ENCODE measurements at regions not wholly inside any gene's neighbourhood (a gene's known extent, or its start where the extent isn't known, plus 50 kb on each side); places are given as distances from the start of the nearest gene placed in this dataset.

DNA sequence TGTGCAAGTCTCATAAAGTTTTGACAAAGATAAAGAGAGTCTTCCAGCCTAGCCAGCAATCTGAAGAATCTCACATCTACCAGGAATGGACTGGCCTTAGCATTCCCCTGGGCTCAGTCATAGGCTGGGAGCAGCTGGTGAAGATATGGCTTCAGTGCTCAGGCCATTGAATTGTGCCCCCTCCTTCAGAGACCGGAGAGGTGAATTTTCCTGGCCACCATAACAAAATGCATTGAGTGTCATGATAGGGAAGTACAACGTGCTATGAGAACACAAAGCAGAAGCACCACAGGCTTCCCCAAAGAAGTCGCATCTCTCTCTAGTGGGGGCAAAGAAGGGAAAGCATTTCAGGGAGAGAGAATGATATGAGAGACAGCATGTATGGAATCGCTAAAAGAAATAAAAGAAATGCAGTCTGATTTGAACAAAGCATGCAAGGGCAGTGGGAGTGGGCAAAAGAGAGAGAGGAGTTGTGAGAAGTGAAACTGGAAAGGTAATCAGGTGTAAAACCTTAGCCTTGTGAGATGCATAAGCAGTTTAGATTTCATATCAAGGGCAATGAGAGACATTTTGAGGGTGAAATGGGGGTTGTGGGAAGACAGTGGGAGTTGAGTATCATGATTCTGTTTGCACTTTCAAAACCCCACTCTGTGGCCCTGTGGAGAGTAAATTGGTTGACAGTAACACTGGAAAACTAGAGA lies 57.1 kb upstream of the NMUR2 start:
- Histone ChIP-seq H3K4me2 (ENCODE audit: control insufficient read depth, insufficient read depth) (no peak overlapping the region), H3K36me3 (ENCODE audit: control insufficient read depth in 2 of 2, insufficient read depth in 2 of 2, low read length in 1 of 2) (no peaks in the 10 kb centered on the region), H2AFZ (ENCODE audit: control insufficient read depth, low read depth, low read length) (no peak overlapping the region), H3K79me2 (ENCODE audit: control insufficient read depth, insufficient read depth, low read length) (no peaks in the 10 kb centered on the region), H3K4me3 (no peak overlapping the region), H4K20me1 (ENCODE audit: control insufficient read depth, insufficient read depth) (no peaks in the 10 kb centered on the region), H3K27me3 (replicated peaks in 1 of 2; ENCODE audit: control insufficient read depth in 2 of 2, insufficient read depth in 2 of 2, low read length in 1 of 2) (no peaks in the 10 kb centered on the region), H3K27ac (ENCODE audit: control insufficient read depth, insufficient read depth) (no peak overlapping the region), H3K9me3 (replicated peaks; ENCODE audit: control insufficient read depth, insufficient read depth, low read length) (no peaks in the 10 kb centered on the region), H3K4me1 (ENCODE audit: control insufficient read depth, insufficient read depth, low read length) (0 out of 2 replicates have a peak, but pooled peaks cover 3% of the 10 kb centered on the region), H3K9ac (ENCODE audit: control insufficient read depth, insufficient read depth, low read length) (no peak overlapping the region)
- CTCF ChIA-PET = interaction anchor here (0.8 to 1.8 kb wide), 5 partner anchors 9 to 637 kb away, joined by 3 to 4 read pairs (median 3); no protein-coding TSS in a partner anchor
- intact Hi-C loops (cut with micrococcal nuclease; ENCODE audit: unreplicated experiment) (no loop called here), in situ Hi-C loops (cut with MboI) (no loop called here)
- 15% methylated on average over 4 of the region's 4 CpGs for WGBS (ENCODE audit: insufficient coverage, insufficient replicate concordance, low lambda C conversion rate, missing lambda C conversion rate)
- RAD21 ChIA-PET (ENCODE audit: unreplicated experiment) = no interaction called here
- FAIRE-seq (no peak), DNase-seq (ENCODE audit: low read depth, low spot score) (no peak), ATAC-seq (peak; percentile 84)
- BruUV-seq (replicated peaks) = no TSS peak
- POLR2A ChIA-PET = no interaction called here
- SMC1A ChIA-PET (ENCODE audit: uncharacterized antibody, unreplicated experiment) = interaction anchor here (0.6 to 1.4 kb wide), 5 partner anchors 40 to 72 kb away, joined by 3 read pairs; no protein-coding TSS in a partner anchor
- TF ChIP-seq, protein P1, sequence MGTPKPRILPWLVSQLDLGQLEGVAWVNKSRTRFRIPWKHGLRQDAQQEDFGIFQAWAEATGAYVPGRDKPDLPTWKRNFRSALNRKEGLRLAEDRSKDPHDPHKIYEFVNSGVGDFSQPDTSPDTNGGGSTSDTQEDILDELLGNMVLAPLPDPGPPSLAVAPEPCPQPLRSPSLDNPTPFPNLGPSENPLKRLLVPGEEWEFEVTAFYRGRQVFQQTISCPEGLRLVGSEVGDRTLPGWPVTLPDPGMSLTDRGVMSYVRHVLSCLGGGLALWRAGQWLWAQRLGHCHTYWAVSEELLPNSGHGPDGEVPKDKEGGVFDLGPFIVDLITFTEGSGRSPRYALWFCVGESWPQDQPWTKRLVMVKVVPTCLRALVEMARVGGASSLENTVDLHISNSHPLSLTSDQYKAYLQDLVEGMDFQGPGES (IDR thresholded peaks at IDR 0.05) = no peak
- no peak for TF ChIP-seq STAT3 (IDR thresholded peaks at IDR 0.05; ENCODE audit: low read depth, low read length)
- TF ChIP-seq PAX5 (IDR thresholded peaks at IDR 0.05; ENCODE audit: borderline replicate concordance, low read depth, low read length) = peak; percentile 22; the same call in 1 of the 2 replicates
- no peak for TF ChIP-seq FOS (IDR thresholded peaks at IDR 0.05; ENCODE audit: borderline replicate concordance, extremely low read depth, insufficient read length)
- TF ChIP-seq, protein P2, sequence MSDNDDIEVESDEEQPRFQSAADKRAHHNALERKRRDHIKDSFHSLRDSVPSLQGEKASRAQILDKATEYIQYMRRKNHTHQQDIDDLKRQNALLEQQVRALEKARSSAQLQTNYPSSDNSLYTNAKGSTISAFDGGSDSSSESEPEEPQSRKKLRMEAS (IDR thresholded peaks at IDR 0.05; ENCODE audit: low read depth, low read length) = no peak
- TF ChIP-seq, protein P3, sequence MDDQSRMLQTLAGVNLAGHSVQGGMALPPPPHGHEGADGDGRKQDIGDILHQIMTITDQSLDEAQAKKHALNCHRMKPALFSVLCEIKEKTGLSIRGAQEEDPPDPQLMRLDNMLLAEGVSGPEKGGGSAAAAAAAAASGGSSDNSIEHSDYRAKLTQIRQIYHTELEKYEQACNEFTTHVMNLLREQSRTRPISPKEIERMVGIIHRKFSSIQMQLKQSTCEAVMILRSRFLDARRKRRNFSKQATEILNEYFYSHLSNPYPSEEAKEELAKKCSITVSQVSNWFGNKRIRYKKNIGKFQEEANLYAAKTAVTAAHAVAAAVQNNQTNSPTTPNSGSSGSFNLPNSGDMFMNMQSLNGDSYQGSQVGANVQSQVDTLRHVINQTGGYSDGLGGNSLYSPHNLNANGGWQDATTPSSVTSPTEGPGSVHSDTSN (IDR thresholded peaks at IDR 0.05; ENCODE audit: insufficient replicate concordance, low read depth, low read length) = no peak
- TF ChIP-seq IKZF2 (IDR thresholded peaks at IDR 0.05) = 0 out of 4 replicates have a peak, but pooled peaks of 1 of the 2 experiments have one; percentile 30
- no peak for TF ChIP-seq CBX3 (IDR thresholded peaks at IDR 0.05; ENCODE audit: borderline replicate concordance, low read depth)
- TF ChIP-seq EP300 (IDR thresholded peaks at IDR 0.05; ENCODE audit: borderline replicate concordance in 1 of 2, control insufficient read depth in 1 of 2, low read depth in 2 of 2, low read length in 2 of 2) = no peak
- TF ChIP-seq RAD21 (IDR thresholded peaks at IDR 0.05; ENCODE audit: insufficient read depth, low read depth, low read length) = peak; percentile 43
- TF ChIP-seq, protein P4, sequence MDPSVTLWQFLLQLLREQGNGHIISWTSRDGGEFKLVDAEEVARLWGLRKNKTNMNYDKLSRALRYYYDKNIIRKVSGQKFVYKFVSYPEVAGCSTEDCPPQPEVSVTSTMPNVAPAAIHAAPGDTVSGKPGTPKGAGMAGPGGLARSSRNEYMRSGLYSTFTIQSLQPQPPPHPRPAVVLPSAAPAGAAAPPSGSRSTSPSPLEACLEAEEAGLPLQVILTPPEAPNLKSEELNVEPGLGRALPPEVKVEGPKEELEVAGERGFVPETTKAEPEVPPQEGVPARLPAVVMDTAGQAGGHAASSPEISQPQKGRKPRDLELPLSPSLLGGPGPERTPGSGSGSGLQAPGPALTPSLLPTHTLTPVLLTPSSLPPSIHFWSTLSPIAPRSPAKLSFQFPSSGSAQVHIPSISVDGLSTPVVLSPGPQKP (IDR thresholded peaks at IDR 0.05; ENCODE audit: low read depth, low read length) = no peak
- TF ChIP-seq, protein P5, sequence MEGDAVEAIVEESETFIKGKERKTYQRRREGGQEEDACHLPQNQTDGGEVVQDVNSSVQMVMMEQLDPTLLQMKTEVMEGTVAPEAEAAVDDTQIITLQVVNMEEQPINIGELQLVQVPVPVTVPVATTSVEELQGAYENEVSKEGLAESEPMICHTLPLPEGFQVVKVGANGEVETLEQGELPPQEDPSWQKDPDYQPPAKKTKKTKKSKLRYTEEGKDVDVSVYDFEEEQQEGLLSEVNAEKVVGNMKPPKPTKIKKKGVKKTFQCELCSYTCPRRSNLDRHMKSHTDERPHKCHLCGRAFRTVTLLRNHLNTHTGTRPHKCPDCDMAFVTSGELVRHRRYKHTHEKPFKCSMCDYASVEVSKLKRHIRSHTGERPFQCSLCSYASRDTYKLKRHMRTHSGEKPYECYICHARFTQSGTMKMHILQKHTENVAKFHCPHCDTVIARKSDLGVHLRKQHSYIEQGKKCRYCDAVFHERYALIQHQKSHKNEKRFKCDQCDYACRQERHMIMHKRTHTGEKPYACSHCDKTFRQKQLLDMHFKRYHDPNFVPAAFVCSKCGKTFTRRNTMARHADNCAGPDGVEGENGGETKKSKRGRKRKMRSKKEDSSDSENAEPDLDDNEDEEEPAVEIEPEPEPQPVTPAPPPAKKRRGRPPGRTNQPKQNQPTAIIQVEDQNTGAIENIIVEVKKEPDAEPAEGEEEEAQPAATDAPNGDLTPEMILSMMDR (IDR thresholded peaks at IDR 0.05 in 2 of 3, conservative IDR thresholded peaks at IDR 0.05 in 1 of 3; ENCODE audit: control insufficient read depth in 2 of 3, extremely low read depth in 1 of 3, insufficient read depth in 1 of 3, low read depth in 3 of 3, low read length in 3 of 3) = peak; percentile 43 to 54 (median 43); a peak in 5 of 6 replicates
- TF ChIP-seq RUNX3 (IDR thresholded peaks at IDR 0.05; ENCODE audit: low read length) = peak; percentile 36; the same call in 1 of the 2 replicates
- TF ChIP-seq IRF4 (IDR thresholded peaks at IDR 0.05; ENCODE audit: low read depth, low read length) = 0 out of 2 replicates have a peak, but pooled peaks have one; percentile 10
- no peak for TF ChIP-seq EED (IDR thresholded peaks at IDR 0.05; ENCODE audit: low read depth)
- 0 out of 2 replicates have a peak, but pooled peaks have one; percentile 8 for TF ChIP-seq JUNB (IDR thresholded peaks at IDR 0.05)
- peak; percentile 29; the same call in 1 of the 2 replicates for TF ChIP-seq SPI1 (IDR thresholded peaks at IDR 0.05; ENCODE audit: borderline replicate concordance, insufficient read depth, low read depth, low read length)
- TF ChIP-seq SMC3 (IDR thresholded peaks at IDR 0.05; ENCODE audit: borderline replicate concordance, low read length) = 0 out of 2 replicates have a peak, but pooled peaks have one; percentile 19
